Stimulated activated CD4-positive, alpha-beta T cell treated with anti-CD3 and anti-CD28 coated beads, TNF-alpha, amount 100 ng/mL, for 4 hours (primary cell): ENCODE measurements at regions not wholly inside any gene's neighbourhood (a gene's known extent, or its start where the extent isn't known, plus 50 kb on each side); places are given as distances from the start of the nearest gene placed in this dataset.
"Not testable (repeated sequence)": the region's sequence is repeated elsewhere in the genome, so short reads cannot be mapped to it uniquely, and the experiment has no call there.

ENCODE experiments used
- DNase-seq, 3 experiments: peaks; one replicate each; pipeline ENCODE4 v3.0.0-alpha.2; 2020; ENCODE audit warnings: low read depth in 3 of 3

DNA sequence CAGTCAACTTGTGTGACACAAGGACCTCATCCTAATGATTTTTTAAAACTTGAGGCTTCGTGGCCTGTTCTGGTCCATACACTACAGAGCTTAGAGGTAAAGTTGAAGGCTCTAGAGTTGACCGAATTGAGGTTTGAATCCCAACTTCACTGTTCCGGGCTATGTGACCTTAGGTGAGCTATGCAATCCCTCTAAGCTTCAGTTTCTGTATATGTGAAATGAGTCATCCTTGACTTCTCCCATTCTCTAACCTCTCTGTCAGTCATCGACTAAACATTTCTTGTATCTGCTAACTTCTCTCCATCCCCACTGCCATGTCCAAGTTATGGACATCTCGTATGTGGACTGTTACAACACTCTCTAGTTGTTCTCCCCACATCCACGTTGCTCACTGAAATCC lies 178.2 kb upstream of the TMEM45B start:
- DNase-seq: no peak

DNA sequence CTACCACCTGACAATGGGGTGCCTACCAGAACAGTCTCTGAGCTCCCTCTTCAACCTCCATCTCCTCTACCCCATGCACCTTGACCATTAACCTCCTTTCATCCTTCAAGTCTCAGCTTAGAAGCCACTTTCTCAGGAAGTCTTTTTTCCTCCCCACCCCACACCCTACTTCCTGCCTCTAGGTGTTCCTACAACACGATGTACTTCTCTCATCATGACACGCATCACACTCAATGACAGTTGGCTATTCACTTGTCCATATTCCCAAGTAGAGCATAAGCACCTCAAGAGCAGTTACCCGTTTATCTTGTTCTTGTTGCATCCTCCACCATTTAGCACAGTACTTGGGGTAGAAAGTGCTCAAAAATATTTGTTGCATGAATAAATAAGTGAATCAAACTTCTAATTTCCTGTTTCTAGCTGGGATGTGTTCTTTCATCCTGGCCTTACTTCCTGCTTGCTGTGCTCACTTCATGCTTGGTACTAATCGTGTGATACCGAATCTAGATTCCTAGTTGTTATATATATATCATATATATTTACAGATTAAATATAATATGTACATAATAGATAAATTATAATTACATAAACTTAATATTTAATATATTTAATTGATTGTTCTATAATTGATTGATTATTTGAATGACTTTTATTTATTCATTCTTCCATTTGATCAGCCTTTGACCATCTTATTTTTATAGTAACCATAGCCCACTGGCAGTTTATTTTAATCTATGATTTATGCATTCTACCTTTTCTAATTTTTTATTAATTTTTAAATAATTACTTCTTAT lies 177.5 kb upstream of the TMEM45B start:
- DNase-seq: no peak

DNA sequence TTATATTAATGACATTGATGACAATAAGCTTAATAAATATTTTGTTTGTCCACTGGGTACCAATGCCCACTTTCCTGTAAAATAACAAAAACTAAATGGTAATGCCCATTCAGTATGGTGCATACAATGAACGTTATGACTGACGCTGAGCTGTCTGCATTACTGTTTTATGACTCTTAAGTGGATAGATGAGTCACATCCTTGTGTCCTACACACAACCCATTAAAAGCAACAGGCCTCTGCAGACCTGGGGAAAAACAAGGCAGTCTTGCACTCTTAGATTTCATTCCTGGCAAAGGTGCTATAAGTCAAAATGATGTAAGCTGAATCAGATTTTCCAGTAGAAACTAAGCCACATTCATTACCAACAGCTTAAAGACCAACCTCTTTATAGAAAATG lies 176.3 kb upstream of the TMEM45B start:
- DNase-seq: no peak

DNA sequence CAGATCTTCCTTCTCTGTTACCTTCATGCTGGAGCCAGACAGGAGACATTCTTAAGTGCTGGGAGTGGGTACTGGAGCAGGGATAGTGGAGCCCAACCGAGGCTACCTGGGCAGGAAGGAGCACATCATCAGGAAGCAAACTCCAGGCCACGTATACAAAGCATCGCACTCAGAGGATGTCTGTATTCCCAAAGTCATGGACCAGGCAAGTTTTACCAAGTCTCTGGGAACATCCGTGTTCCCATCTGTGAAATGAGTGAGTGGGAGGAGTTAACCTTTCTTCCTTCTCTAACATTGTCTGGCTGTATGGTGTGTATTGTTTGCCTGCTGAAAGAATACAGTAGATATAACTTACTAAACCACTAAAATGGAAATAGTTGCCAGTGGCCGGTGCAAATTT lies 175.0 kb upstream of the TMEM45B start:
- DNase-seq: no peak

DNA sequence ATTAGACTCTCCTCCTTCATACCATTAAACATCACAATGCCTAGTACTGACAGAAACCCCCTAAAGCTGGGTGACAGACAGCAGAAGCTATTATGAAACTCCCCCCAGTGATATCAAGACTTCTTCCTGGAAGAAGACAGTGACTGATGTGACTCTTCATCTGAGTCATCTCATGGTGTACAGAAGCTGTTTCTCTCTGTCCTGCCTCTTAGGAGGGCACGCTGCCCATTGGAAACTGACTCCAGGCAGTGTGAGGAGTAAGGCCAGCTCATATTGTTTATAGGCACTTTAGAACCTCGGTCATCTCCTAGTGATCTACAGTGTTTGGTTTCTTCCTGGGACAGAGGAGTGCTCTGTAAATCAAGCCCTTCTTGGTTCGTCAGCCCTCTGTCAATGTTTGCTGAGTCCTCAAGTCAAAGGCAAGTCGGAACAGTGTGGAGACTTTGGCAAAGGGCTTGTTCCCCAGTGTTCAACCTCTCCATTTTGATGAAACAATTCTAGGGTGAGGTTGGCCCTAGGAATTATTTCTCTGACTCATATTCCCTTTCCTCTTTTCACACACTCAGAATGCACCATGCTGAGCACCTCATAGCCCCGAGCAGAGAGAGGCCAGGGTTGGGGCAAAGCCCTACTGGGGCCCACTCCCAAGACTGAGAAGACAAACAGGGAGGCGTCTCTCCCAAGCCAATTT lies 172.5 kb upstream of the TMEM45B start:
- no peak for DNase-seq

DNA sequence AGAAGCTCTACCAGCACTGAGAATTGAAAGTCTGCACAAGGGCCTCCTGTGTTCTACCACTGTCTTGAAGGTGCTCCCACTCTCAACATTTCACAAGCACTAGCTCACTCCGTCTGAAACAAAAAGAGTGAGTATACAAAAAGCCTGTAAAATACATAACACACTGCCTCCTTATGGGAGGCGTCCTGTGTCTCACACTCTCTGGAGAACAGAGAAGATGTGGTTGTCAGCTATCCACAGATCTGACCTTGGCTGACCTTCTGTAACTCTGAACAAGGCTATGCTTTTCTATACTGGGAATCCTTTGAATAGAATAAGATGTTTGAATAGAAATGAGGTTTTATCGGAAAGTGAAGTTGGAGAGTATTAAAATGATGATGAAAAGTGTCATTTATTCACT lies 171.3 kb upstream of the TMEM45B start:
- no peak for DNase-seq

DNA sequence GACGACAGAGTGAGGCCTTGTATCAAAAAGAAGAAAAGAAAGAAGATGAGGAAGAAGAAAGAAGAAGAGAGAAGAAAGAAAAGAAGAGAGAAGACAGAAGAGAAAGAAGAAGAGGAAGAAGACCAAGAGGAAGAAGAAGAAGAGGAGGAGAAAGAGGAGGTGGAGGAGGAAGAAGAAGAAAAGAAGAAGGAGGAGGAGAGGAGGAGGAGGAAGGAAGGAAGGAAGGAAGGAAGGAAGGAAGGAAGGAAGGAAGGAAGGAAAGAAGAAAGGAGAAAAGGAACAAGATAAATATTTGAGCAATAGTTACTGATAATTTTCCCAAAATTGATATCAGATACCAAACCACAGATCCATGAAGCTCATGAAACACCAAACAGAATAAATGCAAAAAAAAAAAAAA lies 169.7 kb upstream of the TMEM45B start:
- no peak for DNase-seq

DNA sequence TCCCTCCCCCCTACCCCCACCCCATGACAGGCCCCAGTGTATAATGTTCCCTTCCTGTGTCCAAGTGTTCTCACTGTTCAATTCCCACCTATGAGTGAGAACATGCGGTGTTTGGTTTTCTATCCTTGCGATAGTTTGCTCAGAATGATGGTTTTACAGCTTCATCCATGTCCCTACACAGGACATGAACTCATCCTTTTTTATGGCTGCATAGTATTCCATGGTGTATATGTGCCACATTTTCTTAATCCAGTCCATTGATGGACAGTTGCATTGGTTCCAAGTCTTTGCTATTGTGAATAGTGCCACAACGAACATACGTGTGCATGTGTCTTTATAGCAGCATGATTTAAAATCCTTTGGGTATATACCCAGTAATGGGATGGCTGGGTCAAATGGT lies 165.6 kb upstream of the TMEM45B start:
- DNase-seq: not testable (repeated sequence)

DNA sequence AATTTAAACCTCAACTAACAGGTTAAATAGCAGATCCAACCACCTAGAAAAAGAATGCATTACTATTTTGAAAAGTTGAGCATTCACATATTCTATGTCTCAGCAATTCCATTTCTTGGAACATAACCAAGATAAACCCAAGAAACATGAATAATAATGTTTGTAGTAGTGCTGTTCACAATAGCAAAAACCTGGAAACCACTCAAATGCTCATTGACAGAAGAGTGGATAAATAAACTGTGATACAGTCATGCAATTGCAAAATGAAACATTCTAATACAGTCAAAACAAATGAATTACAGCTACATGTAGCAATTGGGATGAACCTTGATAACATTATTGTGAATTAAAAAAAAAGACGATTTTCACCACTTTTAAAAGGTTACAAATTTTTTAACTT lies 162.8 kb upstream of the TMEM45B start:
- no peak for DNase-seq

DNA sequence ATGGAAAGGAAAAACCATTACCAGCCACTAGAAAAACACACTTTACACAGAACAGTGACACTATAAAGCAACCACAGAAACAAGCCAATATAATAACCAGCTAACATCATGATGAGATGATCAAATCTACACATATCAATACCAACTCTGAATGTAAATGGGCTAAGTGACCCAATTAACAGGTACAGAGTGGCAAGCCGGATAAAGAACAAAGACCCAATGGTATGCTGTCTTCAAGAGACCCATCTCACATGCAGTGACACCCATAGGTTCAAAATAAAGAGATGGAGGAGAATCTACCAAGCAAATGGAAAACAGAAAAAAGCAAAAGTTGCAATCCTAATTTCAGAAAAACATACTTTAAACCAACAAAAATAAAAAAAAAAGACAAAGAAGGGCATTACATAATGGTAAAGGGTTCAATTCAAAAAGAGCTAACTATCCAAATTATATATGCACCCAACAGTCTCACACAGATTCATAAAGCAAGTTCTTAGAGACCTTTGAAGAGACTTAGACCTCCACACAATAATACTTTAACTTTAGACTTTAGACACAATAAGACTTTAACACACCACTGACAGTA lies 160.3 kb upstream of the TMEM45B start:
- no peak for DNase-seq

DNA sequence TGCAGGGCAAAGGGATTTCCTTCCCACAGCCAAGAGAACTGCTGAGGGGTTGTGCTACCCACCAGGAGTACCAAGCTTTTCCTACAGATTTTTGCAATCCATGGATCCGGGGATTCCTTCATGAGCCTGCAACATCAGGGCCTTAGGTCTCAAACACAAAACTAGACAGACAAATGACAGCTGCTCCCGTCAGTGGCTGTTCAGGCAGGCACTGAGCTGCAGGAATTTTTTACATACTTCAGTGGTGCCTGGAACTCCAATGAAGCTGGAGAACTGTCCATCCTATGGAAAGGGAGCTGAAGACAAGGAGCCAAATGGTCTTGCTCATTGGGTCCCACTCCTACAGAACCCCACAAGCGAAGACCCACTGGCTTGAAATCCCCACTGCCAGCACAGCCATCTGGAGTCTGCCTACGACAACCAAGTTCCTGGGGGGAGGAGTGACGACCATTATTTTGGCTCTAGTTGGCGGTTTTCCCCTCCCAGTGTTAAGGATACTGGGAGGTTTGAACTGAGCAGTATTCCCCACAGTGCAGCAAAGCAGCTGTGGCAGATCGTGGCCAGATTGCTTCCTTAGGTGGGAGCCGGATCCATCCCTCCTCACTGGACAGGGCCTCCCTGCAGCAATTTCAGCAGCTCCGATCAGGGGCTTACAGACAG lies 157.7 kb upstream of the TMEM45B start:
- DNase-seq: no peak

DNA sequence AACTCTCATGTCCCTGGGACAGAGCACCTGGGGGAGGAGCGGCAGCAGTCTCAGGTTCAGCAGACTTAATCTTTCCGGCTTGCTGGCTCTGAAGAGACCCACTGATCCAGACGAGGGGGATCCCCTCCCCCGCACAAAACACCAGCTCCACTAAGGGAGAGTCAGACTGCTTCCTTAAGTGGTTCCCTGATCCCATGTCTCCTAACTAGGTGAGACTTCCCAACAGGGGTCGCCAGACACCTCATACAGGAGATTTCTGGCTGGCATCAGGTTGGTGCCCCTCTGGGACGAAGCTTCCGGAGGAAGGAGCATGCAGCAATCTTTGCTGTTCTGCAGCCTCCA lies 157.2 kb upstream of the TMEM45B start:
- DNase-seq: no peak

DNA sequence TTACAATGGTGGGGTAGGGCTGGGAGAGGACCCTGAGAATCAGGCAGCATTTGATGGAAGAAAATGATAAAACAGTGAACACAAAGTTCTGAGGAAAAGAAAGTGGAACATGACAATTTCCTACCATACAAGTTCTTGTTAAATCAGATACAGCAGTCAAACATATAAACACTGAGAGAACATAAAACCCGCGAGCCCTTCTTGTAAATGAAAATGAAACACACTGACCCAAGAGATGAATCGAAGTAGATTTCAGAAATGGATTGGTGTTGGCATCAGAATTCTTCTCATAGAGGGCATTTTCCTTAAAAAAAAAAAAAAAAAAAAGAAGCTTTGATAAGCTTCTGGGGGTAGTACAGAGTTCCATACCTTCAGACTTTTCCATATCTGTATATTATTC lies 134.7 kb upstream of the TMEM45B start:
- no peak for DNase-seq

DNA sequence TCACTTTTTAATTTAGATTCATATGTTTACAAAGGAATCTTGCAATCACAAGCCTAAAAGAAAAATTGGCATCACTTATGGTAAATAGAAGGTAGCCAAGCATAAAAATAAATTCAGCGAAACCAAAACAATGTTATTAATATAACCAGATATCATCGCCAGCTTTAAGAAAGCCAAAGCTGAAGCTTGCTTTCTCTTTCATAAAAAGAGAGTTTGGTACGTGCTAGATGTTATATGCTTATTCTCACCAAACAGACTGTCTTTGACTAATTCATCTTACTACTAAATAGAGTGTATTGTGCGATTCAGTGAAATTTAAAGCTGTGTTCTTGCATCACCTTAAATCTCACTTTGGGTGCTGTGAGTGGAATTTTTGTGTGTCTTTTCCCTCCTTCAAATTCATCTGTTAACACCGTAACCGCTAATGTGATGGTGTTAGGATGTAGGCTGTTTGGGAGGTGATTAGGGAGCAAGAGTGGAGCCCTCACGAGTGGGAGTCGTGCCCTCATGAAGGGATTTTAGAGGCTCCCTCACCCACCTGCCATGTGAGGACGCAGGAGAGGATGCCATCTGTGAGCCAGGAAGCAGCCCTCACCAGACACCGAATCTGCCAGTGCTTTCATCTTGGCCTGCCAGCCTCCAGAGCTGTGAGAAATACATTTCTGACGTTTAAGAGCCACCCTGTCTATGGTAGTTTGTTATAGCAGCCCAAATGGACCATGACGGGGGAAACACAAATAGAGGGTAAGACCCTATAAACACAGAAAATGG lies 134.1 kb upstream of the TMEM45B start:
- DNase-seq: no peak

DNA sequence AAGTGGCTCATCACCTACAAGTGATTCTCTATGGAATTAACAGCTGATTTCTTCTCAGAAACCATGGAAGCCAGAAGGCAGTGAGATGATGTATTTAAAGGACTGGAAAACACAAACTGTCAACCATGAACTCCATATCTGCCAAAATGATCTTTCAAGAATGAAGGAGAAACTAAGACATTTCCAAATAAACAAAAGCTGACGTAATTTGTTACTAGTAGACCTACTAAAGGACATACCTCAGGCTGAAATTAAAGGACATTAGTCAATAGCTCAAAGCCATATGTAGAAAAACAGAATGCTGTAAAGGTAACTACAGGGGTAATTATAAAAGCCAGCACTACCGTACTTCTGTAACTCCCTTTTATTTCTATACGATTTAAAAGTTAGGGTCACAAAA lies 129.4 kb upstream of the TMEM45B start:
- no peak for DNase-seq

DNA sequence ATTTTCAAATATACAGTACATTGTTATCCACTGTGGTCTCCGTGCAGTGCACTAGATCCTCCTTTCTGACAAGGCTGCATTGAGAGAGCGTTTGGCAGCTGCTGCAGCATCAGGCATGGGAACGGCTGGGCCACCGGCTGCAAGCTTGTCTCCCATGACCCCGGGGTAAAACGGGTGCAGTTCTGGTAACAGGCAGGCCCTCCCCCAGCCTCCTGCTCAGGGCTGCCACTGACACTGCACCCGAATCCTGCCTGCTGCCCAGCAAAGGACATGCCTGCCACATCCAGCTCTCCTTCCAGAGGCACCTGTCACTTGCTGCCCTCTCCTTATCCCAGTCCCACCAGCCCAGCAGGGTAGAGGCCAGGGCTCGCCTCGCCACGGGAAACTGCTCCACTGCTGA lies 124.5 kb upstream of the TMEM45B start:
- no peak for DNase-seq

DNA sequence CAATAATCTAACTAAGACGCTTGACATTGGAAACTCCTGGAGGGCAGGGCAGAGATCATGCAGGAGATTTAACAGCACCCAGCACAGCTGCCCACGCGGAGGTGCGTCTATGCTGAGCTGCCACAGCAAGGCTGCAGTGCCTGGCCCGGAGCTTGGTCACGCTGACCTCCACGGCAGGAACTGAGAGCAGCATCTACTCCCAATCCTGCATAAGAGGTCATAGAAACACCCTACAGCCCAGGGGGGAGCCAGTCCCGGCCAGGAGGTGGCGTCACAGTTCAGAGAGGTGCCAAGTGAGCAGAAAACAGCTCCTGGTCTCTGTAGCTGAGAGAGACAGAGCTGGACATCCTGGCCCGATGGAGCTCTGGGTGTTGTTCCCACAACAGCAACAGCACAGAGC lies 121.1 kb upstream of the TMEM45B start:
- no peak for DNase-seq

DNA sequence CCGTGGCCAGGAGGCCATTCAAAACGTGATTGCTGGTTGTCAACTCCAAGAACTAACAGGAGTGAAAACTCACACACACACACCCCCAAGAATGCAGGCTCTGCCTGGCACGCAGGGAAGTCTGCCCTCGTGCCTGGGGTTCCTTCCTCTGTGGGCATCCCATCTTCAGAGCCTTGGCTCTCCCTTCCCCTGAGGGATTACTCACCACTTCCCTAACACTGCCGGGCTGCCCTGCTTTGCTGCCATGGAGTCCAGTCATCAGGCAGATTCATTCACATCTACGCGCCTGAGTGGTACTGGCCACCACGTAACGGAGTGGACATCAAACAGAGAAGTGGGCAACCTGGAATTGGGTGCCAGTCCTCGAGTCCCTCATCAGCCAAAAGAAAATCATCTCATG lies 120.7 kb upstream of the TMEM45B start:
- no peak for DNase-seq

DNA sequence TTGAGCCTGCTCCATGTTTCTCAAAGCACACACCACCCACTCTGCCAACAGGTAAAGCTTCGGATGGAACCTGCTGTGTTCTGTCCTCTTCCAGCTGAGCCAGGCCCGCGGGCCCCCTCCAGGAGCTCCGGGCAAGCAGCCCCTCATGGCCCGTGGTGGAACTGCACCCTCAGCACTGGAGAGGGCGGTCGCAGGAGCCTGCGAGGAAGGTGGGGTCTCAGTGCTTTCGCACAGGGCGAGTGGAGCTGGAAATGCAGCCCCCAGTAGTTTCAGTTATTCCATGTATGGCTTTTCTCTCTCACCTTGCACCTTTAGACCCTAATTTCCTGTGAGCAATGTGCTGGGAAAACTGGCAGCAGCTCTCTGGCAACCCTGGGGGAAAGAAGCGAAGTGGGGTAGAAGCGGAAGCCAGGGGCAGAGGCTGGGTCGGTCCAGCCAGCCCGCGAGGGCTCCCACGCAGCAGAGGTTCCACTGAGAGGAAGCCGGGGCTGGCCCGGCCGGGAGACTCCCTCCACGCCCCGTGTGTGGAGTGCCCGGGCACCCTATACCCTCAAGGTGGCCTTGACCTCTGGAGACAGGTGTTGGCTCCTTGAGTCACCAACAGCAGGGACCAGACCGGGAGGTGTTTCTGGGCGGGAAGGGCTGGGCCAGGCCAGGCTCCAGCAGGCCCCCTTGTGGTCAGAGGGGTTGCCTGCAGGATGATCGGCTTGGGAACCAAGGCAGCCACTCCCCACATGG lies 119.9 kb upstream of the TMEM45B start:
- DNase-seq: peak; percentile 35 to 50 (median 42)

DNA sequence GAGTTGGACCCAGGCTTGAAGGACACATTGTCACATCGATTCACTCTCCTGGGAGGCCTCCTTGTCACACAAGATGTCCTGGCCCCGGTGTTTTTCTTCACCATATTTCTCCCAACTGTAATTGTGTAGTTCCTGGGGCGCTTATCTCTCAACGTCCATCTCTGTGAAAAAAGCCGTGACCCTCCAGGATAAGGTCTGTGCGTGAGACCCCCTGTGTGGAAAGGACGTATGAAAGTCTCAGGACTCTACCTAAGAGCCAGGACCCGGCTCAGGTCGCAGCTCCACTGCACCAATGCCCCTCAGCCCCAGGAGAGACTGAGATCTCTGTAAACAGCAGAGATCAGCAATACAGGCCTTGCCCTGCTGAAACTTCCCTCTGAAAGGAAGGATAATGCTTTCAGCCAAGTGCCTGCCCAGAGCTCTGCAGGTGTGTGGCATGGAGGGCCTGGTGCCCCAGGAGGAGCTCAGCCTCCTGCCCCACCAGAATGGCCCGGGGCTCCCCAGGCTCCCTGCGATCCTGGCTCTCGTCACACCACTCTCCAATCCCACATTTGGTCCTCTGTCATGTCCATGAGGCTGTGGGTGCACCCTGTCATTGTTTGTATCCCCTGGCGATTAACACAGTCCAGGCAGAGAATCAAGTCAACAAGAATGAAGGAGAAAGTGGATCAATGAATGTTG lies 119.2 kb upstream of the TMEM45B start:
- no peak for DNase-seq

DNA sequence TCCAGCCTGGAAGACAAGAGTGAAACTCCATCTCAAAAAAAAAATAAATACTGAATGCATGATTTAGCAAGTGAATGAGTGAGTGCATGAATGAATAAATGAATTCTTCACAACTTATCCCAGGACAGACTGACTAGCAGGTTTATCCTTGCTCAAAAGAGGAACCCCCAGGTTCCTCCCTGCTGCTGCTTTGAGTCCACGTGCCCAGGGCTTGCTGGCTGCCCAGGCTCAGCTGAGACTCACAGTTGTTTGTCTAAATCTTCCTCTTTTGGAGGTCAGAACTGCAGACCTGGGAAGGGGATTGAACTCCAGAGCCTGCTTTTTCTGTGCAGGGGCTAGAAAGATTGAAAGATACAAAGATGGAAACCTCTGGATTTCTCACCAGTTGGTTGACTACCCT lies 117.4 kb upstream of the TMEM45B start:
- no peak for DNase-seq
